ENCODE measurements at regions not wholly inside any gene's neighbourhood (a gene's known extent, or its start where the extent isn't known, plus 50 kb on each side); places are given as distances from the start of the nearest gene placed in this dataset.

- H3K4me1 ChIP-seq (ENCODE audit: control insufficient read depth in 2 of 3, insufficient read depth in 2 of 3, low read depth in 1 of 3, low read length in 3 of 3) = no peaks in the 10 kb centered on the region
- no peak for FAIRE-seq
Observed at GRCh38 chr13:92967923-92968322, 258.7 kb upstream of the GPC6 start.

GRCh38 chr13:92972751-92973150, 253.9 kb upstream of the GPC6 start:
- Histone ChIP-seq H3K36me3 (ENCODE audit: control insufficient read depth in 2 of 3, insufficient read depth in 3 of 3, low read length in 3 of 3) (no peaks in the 10 kb centered on the region), H3K4me1 (ENCODE audit: control insufficient read depth in 2 of 3, insufficient read depth in 2 of 3, low read depth in 1 of 3, low read length in 3 of 3) (no peaks in the 10 kb centered on the region), H3K27me3 (ENCODE audit: control insufficient read depth, insufficient read depth, low read length) (no peaks in the 10 kb centered on the region), H3K9ac (ENCODE audit: low read length in 3 of 3) (no peak overlapping the region), H3K27ac (ENCODE audit: low read depth in 2 of 2, low read length in 2 of 2) (no peak overlapping the region), H3K9me3 (ENCODE audit: control insufficient read depth in 2 of 3, insufficient read depth in 1 of 3, low read length in 3 of 3) (no peaks in the 10 kb centered on the region), H3K4me3 (ENCODE audit: low read length in 3 of 3) (no peak overlapping the region)
- intact Hi-C loops (cut with DNase I) = no loop called here
- FAIRE-seq (no peak), DNase-seq (no peak)
- no peak for TF ChIP-seq CTCF (IDR thresholded peaks at IDR 0.05; ENCODE audit: borderline replicate concordance, extremely low read depth, insufficient read depth)

More at GRCh38 chr13:92967923-92968322, 258.7 kb upstream of the GPC6 start:
- intact Hi-C loops (cut with DNase I) = no loop called here
- DNase-seq = no peak
- Histone ChIP-seq H3K9me3 (ENCODE audit: control insufficient read depth in 2 of 3, insufficient read depth in 1 of 3, low read length in 3 of 3) (no peaks in the 10 kb centered on the region), H3K27me3 (ENCODE audit: control insufficient read depth, insufficient read depth, low read length) (no peaks in the 10 kb centered on the region), H3K9ac (ENCODE audit: low read length in 3 of 3) (no peak overlapping the region), H3K4me3 (ENCODE audit: low read length in 3 of 3) (no peak overlapping the region), H3K27ac (ENCODE audit: low read depth in 2 of 2, low read length in 2 of 2) (no peak overlapping the region), H3K36me3 (ENCODE audit: control insufficient read depth in 2 of 3, insufficient read depth in 3 of 3, low read length in 3 of 3) (no peaks in the 10 kb centered on the region)
- no peak for TF ChIP-seq CTCF (IDR thresholded peaks at IDR 0.05; ENCODE audit: borderline replicate concordance, extremely low read depth, insufficient read depth)

DNA sequence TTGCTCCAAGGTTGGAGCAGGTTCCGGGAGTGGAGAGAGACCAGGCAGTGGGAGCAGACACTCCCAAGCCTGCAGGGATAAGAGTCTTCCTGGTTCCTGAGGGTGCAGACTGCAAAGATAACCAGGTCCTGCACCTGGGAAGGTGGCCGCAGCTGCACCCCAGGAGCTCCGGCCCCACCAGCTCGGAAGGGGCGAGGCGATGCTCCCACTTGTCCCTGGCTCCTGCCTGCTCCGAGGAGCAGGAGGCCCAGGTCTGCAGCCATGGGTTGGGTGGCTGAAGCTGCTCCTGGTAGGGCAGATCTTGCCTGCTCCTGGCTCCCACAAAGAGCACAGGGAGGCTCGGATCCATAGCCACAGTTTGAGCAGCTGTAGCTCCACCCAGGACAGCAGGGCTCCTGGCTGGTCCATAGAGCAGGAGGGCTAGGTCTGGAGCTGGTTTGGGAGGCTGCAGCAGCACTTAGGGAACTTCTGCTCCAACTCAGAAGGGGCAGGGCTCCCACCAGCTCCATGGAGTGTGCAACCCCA, 251.6 kb upstream of the GPC6 start:
- Histone ChIP-seq H3K27ac (ENCODE audit: low read depth in 2 of 2, low read length in 2 of 2) (no peak overlapping the region), H3K9me3 (ENCODE audit: control insufficient read depth in 2 of 3, insufficient read depth in 1 of 3, low read length in 3 of 3) (no peaks in the 10 kb centered on the region), H3K9ac (ENCODE audit: low read length in 3 of 3) (no peak overlapping the region), H3K4me1 (ENCODE audit: control insufficient read depth in 2 of 3, insufficient read depth in 2 of 3, low read depth in 1 of 3, low read length in 3 of 3) (no peaks in the 10 kb centered on the region), H3K4me3 (ENCODE audit: low read length in 3 of 3) (no peak overlapping the region), H3K36me3 (ENCODE audit: control insufficient read depth in 2 of 3, insufficient read depth in 3 of 3, low read length in 3 of 3) (no peaks in the 10 kb centered on the region), H3K27me3 (ENCODE audit: control insufficient read depth, insufficient read depth, low read length) (no peaks in the 10 kb centered on the region)
- no peak for FAIRE-seq
- intact Hi-C loops (cut with DNase I) = no loop called here
- no peak for TF ChIP-seq CTCF (IDR thresholded peaks at IDR 0.05; ENCODE audit: borderline replicate concordance, extremely low read depth, insufficient read depth)
- no peak for DNase-seq

DNA sequence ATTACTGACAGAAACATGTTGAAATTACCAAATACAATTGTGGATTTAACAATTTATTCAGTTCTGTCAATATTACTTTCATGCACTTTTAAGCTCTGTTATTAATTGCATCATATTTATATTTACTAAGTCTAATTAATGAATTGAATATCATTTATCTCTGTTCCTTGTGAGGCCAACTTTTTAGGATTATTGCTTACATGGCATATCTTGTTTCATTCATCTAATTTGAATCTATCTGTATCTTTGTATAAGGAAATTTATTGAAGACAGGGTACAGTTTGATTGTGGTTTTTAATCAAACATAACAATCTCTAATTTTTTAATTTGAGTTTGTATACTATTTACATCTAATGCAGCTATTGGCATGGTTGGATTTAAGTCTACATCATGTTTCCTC, 249.9 kb upstream of the GPC6 start:
- Histone ChIP-seq H3K4me3 (ENCODE audit: low read length in 3 of 3) (no peak overlapping the region), H3K9me3 (ENCODE audit: control insufficient read depth in 2 of 3, insufficient read depth in 1 of 3, low read length in 3 of 3) (no peaks in the 10 kb centered on the region), H3K4me1 (ENCODE audit: control insufficient read depth in 2 of 3, insufficient read depth in 2 of 3, low read depth in 1 of 3, low read length in 3 of 3) (no peaks in the 10 kb centered on the region), H3K9ac (ENCODE audit: low read length in 3 of 3) (no peak overlapping the region), H3K27ac (ENCODE audit: low read depth in 2 of 2, low read length in 2 of 2) (no peak overlapping the region), H3K36me3 (ENCODE audit: control insufficient read depth in 2 of 3, insufficient read depth in 3 of 3, low read length in 3 of 3) (no peaks in the 10 kb centered on the region), H3K27me3 (ENCODE audit: control insufficient read depth, insufficient read depth, low read length) (no peaks in the 10 kb centered on the region)
- intact Hi-C loops (cut with DNase I) = no loop called here
- FAIRE-seq (no peak), DNase-seq (no peak)
- TF ChIP-seq CTCF (IDR thresholded peaks at IDR 0.05; ENCODE audit: borderline replicate concordance, extremely low read depth, insufficient read depth) = no peak

All from kidney (tissue), 13 donors.